Osteocyte (in vitro differentiated cells): ENCODE measurements at regions not wholly inside any gene's neighbourhood (a gene's known extent, or its start where the extent isn't known, plus 50 kb on each side); places are given as distances from the start of the nearest gene placed in this dataset.

Experiments used
- DNase-seq: peaks from one replicate; pipeline ENCODE4 v3.0.0; 2021; ENCODE audit warnings: mixed read lengths; ENCODE audit not compliant: unreplicated experiment; ENCODE audit errors: extremely low spot score
- H3K27ac Mint-ChIP-seq: one replicate; pipeline ENCODE4 v1.8.0; 2021; ENCODE audit warnings: mild to moderate bottlenecking, mixed read lengths; ENCODE audit not compliant: unreplicated experiment
- H3K27me3 Mint-ChIP-seq: one replicate; pipeline ENCODE4 v1.8.0; 2021; ENCODE audit warnings: mixed read lengths; ENCODE audit not compliant: unreplicated experiment
- H3K36me3 Mint-ChIP-seq: one replicate; pipeline ENCODE4 v1.8.0; 2021; ENCODE audit warnings: mixed read lengths; ENCODE audit not compliant: unreplicated experiment
- H3K4me1 Mint-ChIP-seq: one replicate; pipeline ENCODE4 v1.8.0; 2021; ENCODE audit warnings: mixed read lengths; ENCODE audit not compliant: unreplicated experiment
- H3K4me3 Mint-ChIP-seq: one replicate; pipeline ENCODE4 v1.8.0; 2021; ENCODE audit warnings: mild to moderate bottlenecking, moderate library complexity, mixed read lengths; ENCODE audit not compliant: unreplicated experiment
- H3K9me3 Mint-ChIP-seq: one replicate; pipeline ENCODE4 v1.8.0; 2021; ENCODE audit warnings: mixed read lengths; ENCODE audit not compliant: unreplicated experiment
- TF ChIP-seq, protein P1 (sequence below): fragments of 200-600 bp; sonication (generic); IDR thresholded peaks from 2 replicates; pipeline ENCODE4 v1.5.0; 2021; ENCODE audit warnings: antibody characterized with exemption, mild to moderate bottlenecking, moderate library complexity

DNA sequence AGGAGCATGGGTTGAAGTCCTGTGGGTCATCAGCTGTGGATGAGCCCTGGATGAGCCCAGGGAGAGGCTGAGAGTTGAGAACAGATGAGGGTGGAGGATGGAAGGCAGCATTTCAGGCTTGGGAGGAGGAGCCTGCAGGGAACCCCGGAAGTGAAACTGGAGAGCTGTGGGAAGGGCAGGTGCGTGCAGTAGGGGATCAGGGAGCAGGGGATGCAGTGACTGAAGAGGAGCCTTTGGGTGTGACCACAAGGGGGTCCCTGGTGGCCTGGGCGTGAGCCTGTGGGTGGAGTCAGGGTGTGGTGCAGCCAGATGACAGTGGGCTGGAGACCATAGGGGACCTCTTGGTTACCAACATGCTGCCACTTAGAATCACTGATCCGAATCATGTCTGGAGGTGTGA, 115.5 kb downstream of the PAPOLA start:
- no peaks in the 10 kb centered on the region for H3K36me3 Mint-ChIP-seq
- TF ChIP-seq, protein P1, sequence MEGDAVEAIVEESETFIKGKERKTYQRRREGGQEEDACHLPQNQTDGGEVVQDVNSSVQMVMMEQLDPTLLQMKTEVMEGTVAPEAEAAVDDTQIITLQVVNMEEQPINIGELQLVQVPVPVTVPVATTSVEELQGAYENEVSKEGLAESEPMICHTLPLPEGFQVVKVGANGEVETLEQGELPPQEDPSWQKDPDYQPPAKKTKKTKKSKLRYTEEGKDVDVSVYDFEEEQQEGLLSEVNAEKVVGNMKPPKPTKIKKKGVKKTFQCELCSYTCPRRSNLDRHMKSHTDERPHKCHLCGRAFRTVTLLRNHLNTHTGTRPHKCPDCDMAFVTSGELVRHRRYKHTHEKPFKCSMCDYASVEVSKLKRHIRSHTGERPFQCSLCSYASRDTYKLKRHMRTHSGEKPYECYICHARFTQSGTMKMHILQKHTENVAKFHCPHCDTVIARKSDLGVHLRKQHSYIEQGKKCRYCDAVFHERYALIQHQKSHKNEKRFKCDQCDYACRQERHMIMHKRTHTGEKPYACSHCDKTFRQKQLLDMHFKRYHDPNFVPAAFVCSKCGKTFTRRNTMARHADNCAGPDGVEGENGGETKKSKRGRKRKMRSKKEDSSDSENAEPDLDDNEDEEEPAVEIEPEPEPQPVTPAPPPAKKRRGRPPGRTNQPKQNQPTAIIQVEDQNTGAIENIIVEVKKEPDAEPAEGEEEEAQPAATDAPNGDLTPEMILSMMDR: no peak
- no peaks in the 10 kb centered on the region for H3K9me3 Mint-ChIP-seq
- H3K27ac Mint-ChIP-seq: no peak overlapping the region
- H3K4me1 Mint-ChIP-seq: no peaks in the 10 kb centered on the region
- H3K4me3 Mint-ChIP-seq: no peak overlapping the region
- no peaks in the 10 kb centered on the region for H3K27me3 Mint-ChIP-seq
- no peak for DNase-seq

DNA sequence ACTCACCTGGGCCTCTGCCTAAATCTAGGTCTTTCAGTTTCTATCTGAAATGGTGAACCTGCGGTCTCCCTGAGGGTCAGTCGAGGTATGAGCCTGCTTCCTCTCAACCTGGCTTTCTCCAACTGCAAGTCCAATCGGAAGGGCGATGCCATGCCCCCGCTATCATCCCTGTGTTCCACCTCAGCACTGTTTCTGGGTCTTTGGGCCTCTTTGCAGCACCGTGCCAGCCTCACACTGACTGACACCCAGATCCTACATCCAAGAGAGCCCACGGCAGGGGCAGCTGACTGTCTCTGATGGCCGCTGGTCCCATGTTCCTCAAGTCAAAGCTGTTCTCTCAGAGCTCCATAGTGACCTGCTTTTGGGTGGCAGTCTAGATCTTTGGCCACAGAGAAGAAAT, 120.7 kb downstream of the PAPOLA start:
- no peaks in the 10 kb centered on the region for H3K36me3 Mint-ChIP-seq
- H3K27me3 Mint-ChIP-seq: no peaks in the 10 kb centered on the region
- H3K27ac Mint-ChIP-seq: no peak overlapping the region
- DNase-seq: no peak
- H3K4me3 Mint-ChIP-seq: no peak overlapping the region
- no peaks in the 10 kb centered on the region for H3K9me3 Mint-ChIP-seq
- TF ChIP-seq, protein P1: no peak
- H3K4me1 Mint-ChIP-seq: no peaks in the 10 kb centered on the region

DNA sequence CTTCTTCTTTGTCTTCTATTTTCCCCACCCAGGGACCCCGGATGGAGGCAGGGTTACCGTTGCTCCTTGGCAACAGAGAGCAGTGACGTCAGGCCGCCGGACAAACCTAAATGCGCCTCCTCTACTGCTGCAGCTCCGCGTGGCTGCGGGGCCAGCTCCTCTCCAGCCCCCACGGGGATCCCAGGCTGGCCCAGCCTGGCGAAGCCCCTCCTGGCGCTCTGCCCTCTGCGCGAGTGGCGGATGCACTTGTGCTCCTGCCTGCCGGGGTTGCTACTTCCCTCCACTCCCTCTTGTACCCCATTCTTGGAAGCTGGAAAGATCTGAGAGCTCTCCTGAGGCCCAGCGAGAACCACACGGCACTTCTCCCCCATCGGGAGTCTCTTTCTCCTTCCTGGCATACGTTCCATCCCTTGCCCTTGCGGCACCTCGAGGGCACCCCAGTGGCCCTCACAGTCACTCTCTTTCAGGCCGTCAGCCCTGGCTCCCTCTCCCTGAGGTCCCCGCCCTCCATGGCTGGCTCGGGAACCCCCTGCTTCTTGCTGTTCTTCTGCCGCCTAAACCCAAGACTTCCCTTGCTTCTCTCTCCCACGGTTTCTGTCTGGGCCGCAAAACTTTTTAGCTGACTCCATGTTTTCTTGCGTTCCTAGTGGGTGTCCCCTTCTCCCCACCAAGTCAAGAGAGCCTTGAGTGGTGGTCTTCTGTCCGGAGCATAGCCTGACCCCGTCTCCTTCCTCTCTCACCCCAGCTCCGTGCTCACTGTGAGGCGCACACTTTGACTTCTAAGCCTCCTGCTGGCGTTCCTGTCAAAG, 121.7 kb downstream of the PAPOLA start:
- Mint-ChIP-seq H3K9me3 (no peaks in the 10 kb centered on the region), H3K36me3 (no peaks in the 10 kb centered on the region), H3K4me3 (no peak overlapping the region), H3K27me3 (no peaks in the 10 kb centered on the region), H3K27ac (no peak overlapping the region), H3K4me1 (no peaks in the 10 kb centered on the region)
- TF ChIP-seq, protein P1: no peak
- peak; percentile 79 for DNase-seq

DNA sequence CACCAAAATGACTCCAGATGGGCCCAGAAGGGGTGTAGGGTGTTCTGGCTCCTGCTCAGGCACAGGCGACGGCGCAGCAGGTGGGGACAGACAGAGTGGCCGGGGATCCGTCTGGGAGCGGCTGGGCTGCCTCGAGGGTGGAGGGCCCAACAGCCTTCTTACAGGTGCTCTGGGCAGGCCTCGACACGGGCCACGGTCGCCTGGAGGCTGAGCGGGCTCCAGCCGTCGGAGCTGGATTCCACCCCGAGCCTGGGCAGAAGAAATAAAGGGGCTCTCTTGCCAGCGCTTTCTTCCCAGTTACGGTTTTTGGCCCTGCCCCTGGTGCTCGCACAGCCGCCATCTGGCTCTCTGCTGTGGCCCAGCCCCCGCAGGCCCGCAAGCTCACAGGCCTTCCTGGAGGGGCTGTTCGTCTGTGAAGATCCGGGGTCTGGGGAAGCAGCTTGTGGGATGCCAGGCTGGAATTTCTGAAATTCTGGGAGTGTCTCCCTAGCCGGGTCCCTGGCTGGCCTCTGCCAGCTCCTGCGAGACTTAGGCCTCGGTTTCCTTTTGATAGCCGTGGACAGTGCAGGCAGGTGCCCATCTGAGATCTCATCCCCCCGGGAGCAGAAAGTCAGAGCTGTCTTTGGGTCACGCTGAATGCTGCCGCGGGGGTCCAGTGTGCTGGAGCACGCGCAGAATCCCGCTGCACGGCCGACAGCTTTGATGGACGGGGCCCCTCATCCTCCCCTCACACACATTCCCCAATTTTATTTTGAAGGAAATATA, 122.7 kb downstream of the PAPOLA start:
- no peaks in the 10 kb centered on the region for H3K4me1 Mint-ChIP-seq
- DNase-seq: peak; percentile 82
- no peak overlapping the region for H3K27ac Mint-ChIP-seq
- H3K36me3 Mint-ChIP-seq: no peaks in the 10 kb centered on the region
- no peaks in the 10 kb centered on the region for H3K27me3 Mint-ChIP-seq
- H3K4me3 Mint-ChIP-seq: no peak overlapping the region
- no peaks in the 10 kb centered on the region for H3K9me3 Mint-ChIP-seq
- TF ChIP-seq, protein P1: no peak

DNA sequence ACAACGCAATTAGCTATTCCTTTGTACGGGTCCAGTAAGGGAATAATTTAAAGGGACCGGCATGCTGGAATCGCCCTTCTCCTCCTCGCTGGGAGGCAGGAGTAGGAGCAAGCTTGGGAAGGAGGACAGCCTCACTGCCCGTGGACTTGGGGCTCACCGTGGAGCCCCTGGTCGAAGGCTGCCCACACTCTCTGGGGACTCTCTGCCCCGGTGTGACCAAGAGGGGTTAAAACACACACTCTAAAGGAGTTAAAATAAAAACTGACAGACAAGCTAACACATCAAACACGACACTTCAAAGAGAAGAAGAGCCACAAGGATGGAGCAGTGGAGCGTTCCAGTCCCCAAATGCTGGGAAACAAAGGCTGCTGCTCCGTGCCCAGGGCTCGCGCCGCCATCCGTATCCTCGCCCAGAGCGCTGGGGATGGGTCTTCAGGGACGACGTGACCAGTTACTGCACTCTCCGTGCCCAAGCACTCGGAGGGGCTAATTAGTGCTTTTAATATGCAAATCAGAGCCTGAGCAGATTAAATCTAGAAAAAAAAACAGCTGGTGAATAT, 123.3 kb downstream of the PAPOLA start:
- no peak overlapping the region for H3K27ac Mint-ChIP-seq
- TF ChIP-seq, protein P1: no peak
- peak; percentile 67 for DNase-seq
- no peaks in the 10 kb centered on the region for H3K36me3 Mint-ChIP-seq
- H3K27me3 Mint-ChIP-seq: no peaks in the 10 kb centered on the region
- no peak overlapping the region for H3K4me3 Mint-ChIP-seq
- no peaks in the 10 kb centered on the region for H3K4me1 Mint-ChIP-seq
- no peaks in the 10 kb centered on the region for H3K9me3 Mint-ChIP-seq
